HepG2 (cell line): ENCODE measurements at regions not wholly inside any gene's neighbourhood (a gene's known extent, or its start where the extent isn't known, plus 50 kb on each side); places are given as distances from the start of the nearest gene placed in this dataset.

Experiments
- ATAC-seq: fragments of 200-7000 bp; cut with Tn5 transposase; 3 replicates; pipeline ENCODE4 v1.9.1; 2020; ENCODE audit warnings: mild to moderate bottlenecking, moderate library complexity
- BruUV-seq: library from RNA; stranded (reverse); fragments of 400-500 nt; replicated peaks from 2 replicates; lab custom pipeline; 2021; lab: Mats Ljungman, UMichigan
- CTCF ChIA-PET: fragments of 300-600 bp; formaldehyde crosslinking; extraction: SDS; loops from one replicate; lab custom pipeline; 2021; ENCODE audit warnings: low total read pairs, inconsistent platforms, low intra/inter-chr PET ratio; lab: Yijun Ruan, JAX
- POLR2A ChIA-PET: fragments of 350-600 bp; sonication (Branson Sonifier 250); formaldehyde crosslinking; loops from one replicate; lab custom pipeline; 2020; ENCODE audit warnings: antibody characterized with exemption, inconsistent platforms; lab: Yijun Ruan, JAX
- DNase-seq: peaks from one replicate; pipeline ENCODE4 v3.0.0-alpha.2; 2015; ENCODE audit warnings: low spot score
- FAIRE-seq: peaks from 3 replicates; lab custom pipeline; 2011; peaks lifted over from hg19 to GRCh38; lab: Jason Lieb, UNC
- H2AFZ ChIP-seq: one replicate; pipeline ENCODE4 v1.6.1; 2011; ENCODE audit warnings: low read length, inconsistent platforms
- H3K27ac ChIP-seq: fragments of 300-600 bp; 3 replicates; pipeline ENCODE4 v1.8.0; 2011; ENCODE audit warnings: mixed run types, mild to moderate bottlenecking, mixed read lengths, low read length, inconsistent platforms; ENCODE audit not compliant: insufficient read depth; ENCODE audit errors: extremely low read length
- H3K27me3 ChIP-seq, 2 experiments: fragments of 200-600 bp in 1 of 2; 2 replicates in 1 of 2; 3 replicates in 1 of 2; pipeline versions ENCODE4 v1.6.0 to v1.8.0; 2011; ENCODE audit warnings: low read length in 2 of 2, mild to moderate bottlenecking in 2 of 2, moderate library complexity in 2 of 2, inconsistent platforms in 1 of 2; ENCODE audit not compliant: insufficient read depth in 2 of 2, control insufficient read depth in 1 of 2
- H3K36me3 ChIP-seq, 2 experiments: fragments of 200-600 bp in 1 of 2; replicated peaks in 1 of 2; 2 replicates in 1 of 2; 3 replicates in 1 of 2; pipeline versions ENCODE4 v1.5.1 to v1.8.0; 2011; ENCODE audit warnings: low read length in 2 of 2, inconsistent platforms in 1 of 2; ENCODE audit not compliant: insufficient read depth in 2 of 2, control insufficient read depth in 1 of 2
- H3K4me1 ChIP-seq: 2 replicates; pipeline ENCODE4 v1.5.1; 2012; ENCODE audit warnings: low read length, inconsistent platforms; ENCODE audit not compliant: insufficient read depth
- H3K4me2 ChIP-seq: 2 replicates; pipeline ENCODE4 v1.6.0; 2011; ENCODE audit warnings: low read depth, low read length, inconsistent platforms
- H3K4me3 ChIP-seq, 3 experiments: fragments of 200-600 bp in 1 of 3; sonication (generic), shearing (Covaris generic) in 1 of 3; replicated peaks in 1 of 3; 2 replicates each; pipeline ENCODE4 v1.5.1; 2011 to 2016; ENCODE audit warnings: low read length in 3 of 3, inconsistent platforms in 2 of 3, low read depth in 2 of 3, mild to moderate bottlenecking in 2 of 3, control low read depth in 1 of 3, mixed read lengths in 1 of 3; ENCODE audit not compliant: insufficient read depth in 1 of 3
- H3K79me2 ChIP-seq: one replicate; pipeline ENCODE4 v1.6.1; 2011; ENCODE audit warnings: low read length, inconsistent platforms; ENCODE audit not compliant: insufficient read depth
- H3K9ac ChIP-seq: 2 replicates; pipeline ENCODE4 v1.6.0; 2011; ENCODE audit warnings: mild to moderate bottlenecking, low read depth, low read length, inconsistent platforms; ENCODE audit not compliant: insufficient read depth
- H3K9me3 ChIP-seq: 2 replicates; pipeline ENCODE4 v1.5.1; 2012; ENCODE audit warnings: mild to moderate bottlenecking, low read length
- H4K20me1 ChIP-seq: 2 replicates; pipeline ENCODE4 v1.6.0; 2011; ENCODE audit warnings: inconsistent platforms, mild to moderate bottlenecking, low read length, moderate library complexity; ENCODE audit not compliant: insufficient read depth
- CHD4 ChIP-seq: fragments of 200-600 bp; sonication (generic); IDR thresholded peaks from 2 replicates; pipeline ENCODE4 v1.7.0; 2017; ENCODE audit warnings: mild to moderate bottlenecking, low read length, borderline replicate concordance
- HIC2 ChIP-seq: sonication (generic); formaldehyde crosslinking; IDR thresholded peaks from 2 replicates; pipeline ENCODE4 v1.9.0; 2022; ENCODE audit warnings: low read depth, missing genetic modification reagents
- HMGA1 ChIP-seq: sonication (generic); formaldehyde crosslinking; conservative IDR thresholded peaks from 2 replicates; pipeline ENCODE4 v1.4.0; 2020; ENCODE audit warnings: missing genetic modification reagents
- HNRNPL ChIP-seq: fragments of 200-400 bp; formaldehyde crosslinking; IDR thresholded peaks from 2 replicates; pipeline ENCODE4 v1.6.1; 2017; ENCODE audit warnings: mild to moderate bottlenecking, low read depth, low read length
- POGZ ChIP-seq: sonication (generic); formaldehyde crosslinking; IDR thresholded peaks from 2 replicates; pipeline ENCODE4 v1.4.0; 2020; ENCODE audit warnings: mild to moderate bottlenecking, missing genetic modification reagents
- POLR2G ChIP-seq: fragments of 200-400 bp; formaldehyde crosslinking; IDR thresholded peaks from 2 replicates; pipeline ENCODE4 v1.6.1; 2018; ENCODE audit warnings: mild to moderate bottlenecking, low read depth, low read length, moderate library complexity
- SRSF9 ChIP-seq: fragments of 200-400 bp; formaldehyde crosslinking; IDR thresholded peaks from 2 replicates; pipeline ENCODE4 v1.6.1; 2018; ENCODE audit warnings: borderline replicate concordance, mild to moderate bottlenecking, low read depth, low read length; ENCODE audit not compliant: insufficient read depth, poor library complexity, severe bottlenecking
- TFAP4 ChIP-seq: sonication (generic); IDR thresholded peaks from 2 replicates; pipeline ENCODE4 v1.6.1; 2016; ENCODE audit warnings: low read depth, borderline replicate concordance
- TFDP2 ChIP-seq: sonication (generic); formaldehyde crosslinking; IDR thresholded peaks from 2 replicates; pipeline ENCODE4 v1.4.0; 2020; ENCODE audit warnings: missing genetic modification reagents
- ZBTB33 ChIP-seq: sonication (generic); formaldehyde crosslinking; IDR thresholded peaks from 2 replicates; pipeline ENCODE4 v1.4.0; 2020; ENCODE audit warnings: missing genetic modification reagents
- ZBTB42 ChIP-seq: sonication (generic); formaldehyde crosslinking; IDR thresholded peaks from 2 replicates; pipeline ENCODE4 v1.5.0; 2020; ENCODE audit warnings: mild to moderate bottlenecking, missing genetic modification reagents
- ZEB1 ChIP-seq: IDR thresholded peaks from 2 replicates; pipeline ENCODE4 v1.6.1; 2012; ENCODE audit warnings: mild to moderate bottlenecking, low read depth, inconsistent platforms; ENCODE audit not compliant: insufficient replicate concordance
- ZNF136 ChIP-seq: sonication (generic); formaldehyde crosslinking; IDR thresholded peaks from 2 replicates; pipeline ENCODE4 v1.8.1; 2022; ENCODE audit warnings: low read depth, mild to moderate bottlenecking, moderate library complexity, missing genetic modification reagents
- ZNF556 ChIP-seq: sonication (generic); formaldehyde crosslinking; IDR thresholded peaks from 2 replicates; pipeline ENCODE4 v1.4.0; 2020; ENCODE audit warnings: mild to moderate bottlenecking, missing genetic modification reagents, borderline replicate concordance
- ZNF569 ChIP-seq: sonication (generic); formaldehyde crosslinking; IDR thresholded peaks from 2 replicates; pipeline ENCODE4 v1.5.0; 2020; ENCODE audit warnings: mild to moderate bottlenecking, missing genetic modification reagents, moderate library complexity, borderline replicate concordance
- in situ Hi-C: cut with HindIII; loops from 2 replicates; pipeline ENCODE4 v1.10.0; 2017; ENCODE audit warnings: low pct_unique_long_range_greater_than_20kb; ENCODE audit not compliant: extremely low pct_ligation_motif_present
- intact Hi-C: fragments of 100-400 bp; cut with micrococcal nuclease; formaldehyde crosslinking; loops from one replicate; pipeline ENCODE4 v1.10.0; 2022; ENCODE audit not compliant: unreplicated experiment

GRCh38 chr4:130099105-130099504 is 1003.2 kb downstream of the C4orf33 start (continued):
- no peak for TF ChIP-seq ZNF136 (CRISPR knock-in tag)

- BruUV-seq = no TSS peak
- FAIRE-seq = no peak
- CTCF ChIA-PET = no interaction called here
- POLR2A ChIA-PET = no interaction called here
- Histone ChIP-seq H3K4me3 (no peak overlapping the region), H3K27ac (no peak overlapping the region), H2AFZ (no peak overlapping the region), H4K20me1 (no peaks in the 10 kb centered on the region), H3K9ac (no peak overlapping the region), H3K36me3 (no peaks in the 10 kb centered on the region), H3K9me3 (no peaks in the 10 kb centered on the region), H3K79me2 (no peaks in the 10 kb centered on the region), H3K4me1 (no peaks in the 10 kb centered on the region), H3K4me2 (no peak overlapping the region), H3K27me3 (no peaks in the 10 kb centered on the region)
- TF ChIP-seq SRSF9 (no peak), HNRNPL (no peak), CHD4 (no peak), HMGA1 (CRISPR knock-in tag) (no peak), ZNF556 (CRISPR knock-in tag) (no peak), HIC2 (CRISPR knock-in tag) (no peak), TFDP2 (CRISPR knock-in tag) (no peak), TFAP4 (no peak), ZNF569 (CRISPR knock-in tag) (no peak), POLR2G (no peak), ZBTB33 (no peak), ZEB1 (no peak), ZBTB42 (no peak), POGZ (CRISPR knock-in tag) (no peak)
- no peak for DNase-seq
- no peak for ATAC-seq
- in situ Hi-C loops (no loop called here), intact Hi-C loops (no loop called here)
These were observed 1014.2 kb downstream of the C4orf33 start for GRCh38 chr4:130110189-130110588.
